ENCODE measurements at regions not wholly inside any gene's neighbourhood (a gene's known extent, or its start where the extent isn't known, plus 50 kb on each side); places are given as distances from the start of the nearest gene placed in this dataset.
"Not testable (repeated sequence)": the region's sequence is repeated elsewhere in the genome, so short reads cannot be mapped to it uniquely, and the experiment has no call there.

GRCh38 chr18:67778016-67778415, 261.5 kb upstream of the DSEL start:
- intact Hi-C loops (cut with DNase I), result no loop called here
- no peak for ATAC-seq
- DNase-seq (ENCODE audit: missing footprints), result no peak

- no peak for ATAC-seq
- intact Hi-C loops (cut with DNase I), result no loop called here
- no peak for DNase-seq (ENCODE audit: missing footprints)
Measured at GRCh38 chr18:67776929-67777328, 260.4 kb upstream of the DSEL start.

- intact Hi-C loops (cut with DNase I), result no loop called here
- DNase-seq (ENCODE audit: missing footprints), result no peak
- no peak for ATAC-seq
Measured at GRCh38 chr18:67771271-67771670, 254.8 kb upstream of the DSEL start.

- DNase-seq (ENCODE audit: missing footprints), result no peak
- no peak for ATAC-seq
- intact Hi-C loops (cut with DNase I), result no loop called here
Measured at GRCh38 chr18:67770520-67770919, 254.0 kb upstream of the DSEL start.

- ATAC-seq (no peak), DNase-seq (ENCODE audit: missing footprints) (no peak)
- intact Hi-C loops (cut with DNase I), result no loop called here
Measured at GRCh38 chr18:67766930-67767329, 250.4 kb upstream of the DSEL start.

- DNase-seq (ENCODE audit: missing footprints); ATAC-seq; intact Hi-C loops (cut with DNase I): not testable (repeated sequence)
Measured at GRCh38 chr18:67752211-67752610, 235.7 kb upstream of the DSEL start.

GRCh38 chr18:67742954-67743353, 226.4 kb upstream of the DSEL start:
- DNase-seq (ENCODE audit: missing footprints) (no peak), ATAC-seq (no peak)
- intact Hi-C loops (cut with DNase I), result no loop called here

- intact Hi-C loops (cut with DNase I), result no loop called here
- ATAC-seq (no peak), DNase-seq (ENCODE audit: missing footprints) (no peak)
Measured at GRCh38 chr18:67742525-67742924, 226.0 kb upstream of the DSEL start.

GRCh38 chr18:67735506-67735905, 219.0 kb upstream of the DSEL start:
- intact Hi-C loops (cut with DNase I), result no loop called here
- DNase-seq (ENCODE audit: missing footprints) (peak; percentile 50), ATAC-seq (no peak)

GRCh38 chr18:67733088-67733487, 216.6 kb upstream of the DSEL start:
- intact Hi-C loops (cut with DNase I), result no loop called here
- ATAC-seq, result no peak
- no peak for DNase-seq (ENCODE audit: missing footprints)

GRCh38 chr18:67731851-67732250, 215.3 kb upstream of the DSEL start:
- intact Hi-C loops (cut with DNase I), result no loop called here
- DNase-seq (ENCODE audit: missing footprints), result no peak
- ATAC-seq, result no peak

GRCh38 chr18:67730886-67731285, 214.4 kb upstream of the DSEL start:
- intact Hi-C loops (cut with DNase I), result no loop called here
- DNase-seq (ENCODE audit: missing footprints), result no peak
- no peak for ATAC-seq

GRCh38 chr18:67728364-67728763, 211.8 kb upstream of the DSEL start:
- intact Hi-C loops (cut with DNase I), result no loop called here
- no peak for ATAC-seq
- no peak for DNase-seq (ENCODE audit: missing footprints)

GRCh38 chr18:67726882-67727281, 210.4 kb upstream of the DSEL start:
- ATAC-seq, result no peak
- intact Hi-C loops (cut with DNase I), result no loop called here

GRCh38 chr18:67717800-67718199, 201.3 kb upstream of the DSEL start:
- intact Hi-C loops (cut with DNase I), result no loop called here
- DNase-seq (ENCODE audit: missing footprints) (no peak), ATAC-seq (no peak)

More at GRCh38 chr18:67726882-67727281, 210.4 kb upstream of the DSEL start:
- DNase-seq (ENCODE audit: missing footprints), result no peak

- ATAC-seq, result no peak
- intact Hi-C loops (cut with DNase I), result no loop called here
- no peak for DNase-seq (ENCODE audit: missing footprints)
Measured at GRCh38 chr18:67715567-67715966, 199.0 kb upstream of the DSEL start.

- ATAC-seq (no peak), DNase-seq (ENCODE audit: missing footprints) (no peak)
- intact Hi-C loops (cut with DNase I), result no loop called here
Measured at GRCh38 chr18:67710639-67711038, 194.1 kb upstream of the DSEL start.

- DNase-seq (ENCODE audit: missing footprints), result no peak
- intact Hi-C loops (cut with DNase I), result no loop called here
- ATAC-seq, result no peak
Measured at GRCh38 chr18:67705748-67706147, 189.2 kb upstream of the DSEL start.

GRCh38 chr18:67695684-67696083, 179.2 kb upstream of the DSEL start:
- ATAC-seq (no peak), DNase-seq (ENCODE audit: missing footprints) (no peak)
- intact Hi-C loops (cut with DNase I), result no loop called here

- ATAC-seq (no peak), DNase-seq (ENCODE audit: missing footprints) (no peak)
- intact Hi-C loops (cut with DNase I), result no loop called here
Measured at GRCh38 chr18:67694787-67695186, 178.3 kb upstream of the DSEL start.

- no peak for ATAC-seq
- no peak for DNase-seq (ENCODE audit: missing footprints)
- intact Hi-C loops (cut with DNase I), result no loop called here
Measured at GRCh38 chr18:67692811-67693210, 176.3 kb upstream of the DSEL start.

- DNase-seq (ENCODE audit: missing footprints), result no peak
- intact Hi-C loops (cut with DNase I), result no loop called here
- ATAC-seq, result no peak
Measured at GRCh38 chr18:67682516-67682915, 166.0 kb upstream of the DSEL start.
